Lower leg skin (tissue), 3 donors: ENCODE measurements at regions not wholly inside any gene's neighbourhood (a gene's known extent, or its start where the extent isn't known, plus 50 kb on each side); places are given as distances from the start of the nearest gene placed in this dataset.

Source experiments
- CTCF ChIP-seq, 3 donors: fragments of 450-650 bp; IDR thresholded peaks; one replicate each; pipeline ENCODE4 v1.5.1; 2016; ENCODE audit warnings: antibody characterized with exemption in 3 of 3, mild to moderate bottlenecking in 3 of 3, moderate library complexity in 2 of 3
- POLR2A ChIP-seq, 2 donors: fragments of 450-650 bp; IDR thresholded peaks; one replicate each; pipeline ENCODE4 v1.6.1; 2016 to 2017; ENCODE audit warnings: antibody characterized with exemption in 2 of 2, mild to moderate bottlenecking in 1 of 2, moderate library complexity in 1 of 2

GRCh38 chr1:78280626-78281025 is 210.1 kb upstream of the PTGFR start:
- TF ChIP-seq CTCF (IDR thresholded peaks at IDR 0.05): no peak
- TF ChIP-seq POLR2A (IDR thresholded peaks at IDR 0.05): no peak
